H1 (cell line): ENCODE measurements at regions not wholly inside any gene's neighbourhood (a gene's known extent, or its start where the extent isn't known, plus 50 kb on each side); places are given as distances from the start of the nearest gene placed in this dataset.

Experiments
- EP300 ChIP-seq, 2 experiments: IDR thresholded peaks; 1 replicate in 1 of 2; 2 replicates in 1 of 2; pipeline ENCODE4 v1.6.1; 2011 to 2012; ENCODE audit warnings: low read depth in 2 of 2, low read length in 2 of 2, mild to moderate bottlenecking in 2 of 2, borderline replicate concordance in 1 of 2, inconsistent platforms in 1 of 2, moderate library complexity in 1 of 2
- FOSL1 ChIP-seq: IDR thresholded peaks from 2 replicates; pipeline ENCODE4 v1.6.1; 2011; ENCODE audit warnings: mild to moderate bottlenecking, low read depth, low read length, moderate library complexity; ENCODE audit not compliant: insufficient read depth
- NRF1 ChIP-seq: IDR thresholded peaks from 2 replicates; pipeline ENCODE4 v1.6.1; 2011; ENCODE audit warnings: mild to moderate bottlenecking, low read depth, low read length, improper control_type of control experiment
- POLR2AphosphoS5 ChIP-seq: IDR thresholded peaks from 2 replicates; pipeline ENCODE4 v1.6.1; 2011; ENCODE audit warnings: low read depth, low read length
- RXRA ChIP-seq: IDR thresholded peaks from 2 replicates; pipeline ENCODE4 v1.6.1; 2011; ENCODE audit warnings: low read depth, mild to moderate bottlenecking, low read length, moderate library complexity; ENCODE audit not compliant: insufficient read depth
- SIX5 ChIP-seq: IDR thresholded peaks from 2 replicates; pipeline ENCODE4 v1.6.1; 2011; ENCODE audit warnings: mild to moderate bottlenecking, low read depth, low read length
- YY1 ChIP-seq: IDR thresholded peaks from 2 replicates; pipeline ENCODE4 v1.6.1; 2011; ENCODE audit warnings: low read depth, mild to moderate bottlenecking, low read length

DNA sequence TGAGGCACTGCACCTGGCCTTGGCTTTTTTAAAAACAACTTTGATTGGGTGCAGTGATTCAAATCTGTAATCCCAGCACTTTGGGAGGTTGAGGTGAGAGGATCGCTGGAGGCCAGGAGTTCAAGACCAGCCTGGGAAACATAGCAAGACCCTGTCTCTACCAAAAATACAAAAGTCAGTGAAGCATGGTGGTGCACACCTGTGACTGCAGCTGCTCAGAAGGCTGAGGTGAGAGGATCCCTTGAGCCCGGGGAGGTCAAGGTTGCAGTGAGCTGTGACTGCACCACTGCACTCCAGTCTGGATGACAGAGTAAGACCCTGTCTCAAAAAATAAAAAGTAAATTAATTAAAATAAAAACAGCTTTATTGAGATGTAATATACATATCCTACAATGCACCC lies 84.9 kb downstream of the NPTX2 start (continued):
- no peak for TF ChIP-seq RXRA
- TF ChIP-seq NRF1 = no peak
- no peak for TF ChIP-seq SIX5
- no peak for TF ChIP-seq EP300 (IDR thresholded peaks at IDR 0.05; ENCODE audit: borderline replicate concordance in 1 of 2, low read depth in 2 of 2, low read length in 2 of 2)
- TF ChIP-seq POLR2AphosphoS5 = no peak
- TF ChIP-seq FOSL1 = no peak
- TF ChIP-seq YY1 = no peak
